ENCODE measurements at regions not wholly inside any gene's neighbourhood (a gene's known extent, or its start where the extent isn't known, plus 50 kb on each side); places are given as distances from the start of the nearest gene placed in this dataset.

GRCh38 chr11:91041626-91042025, 818.8 kb upstream of the CHORDC1 start:
- Histone ChIP-seq H3K4me3 (ENCODE audit: low read length) (no peak overlapping the region), H3K4me1 (ENCODE audit: low read length) (no peaks in the 10 kb centered on the region), H4K20me1 (ENCODE audit: insufficient read depth, low read length) (no peaks in the 10 kb centered on the region), H3K79me2 (ENCODE audit: low read length) (no peaks in the 10 kb centered on the region), H3K9me3 (ENCODE audit: insufficient read depth, low read length) (no peaks in the 10 kb centered on the region), H3K27ac (ENCODE audit: low read length) (no peak overlapping the region), H3K36me3 (replicated peaks; ENCODE audit: low read depth, low read length) (no peaks in the 10 kb centered on the region), H2AFZ (ENCODE audit: low read depth, low read length) (no peak overlapping the region), H3K27me3 (ENCODE audit: low read depth, low read length) (no peaks in the 10 kb centered on the region), H3K4me2 (ENCODE audit: low read length) (no peak overlapping the region), H3K9ac (ENCODE audit: low read length) (no peak overlapping the region)
- TF ChIP-seq EZH2phosphoT487 (IDR thresholded peaks at IDR 0.05; ENCODE audit: low read depth), result no peak
- peak; percentile 64 for TF ChIP-seq CTCF (IDR thresholded peaks at IDR 0.05; ENCODE audit: low read depth, low read length)

GRCh38 chr11:91023731-91024130, 800.9 kb upstream of the CHORDC1 start:
- no peak overlapping the region for H3K4me3 ChIP-seq (ENCODE audit: low read length)
- no peak overlapping the region; the same call in 1 of the 2 replicates for H2AFZ ChIP-seq (ENCODE audit: low read depth, low read length)
- H3K4me2 ChIP-seq (ENCODE audit: low read length), result no peak overlapping the region
- no peaks in the 10 kb centered on the region for H3K27me3 ChIP-seq (ENCODE audit: low read depth, low read length)
- H3K9me3 ChIP-seq (ENCODE audit: insufficient read depth, low read length), result no peaks in the 10 kb centered on the region
- no peak overlapping the region for H3K9ac ChIP-seq (ENCODE audit: low read length)
- no peaks in the 10 kb centered on the region for H3K36me3 ChIP-seq (replicated peaks; ENCODE audit: low read depth, low read length)
- H4K20me1 ChIP-seq (ENCODE audit: insufficient read depth, low read length), result no peaks in the 10 kb centered on the region
- H3K27ac ChIP-seq (ENCODE audit: low read length), result no peak overlapping the region
- TF ChIP-seq EZH2phosphoT487 (IDR thresholded peaks at IDR 0.05; ENCODE audit: low read depth) (no peak), CTCF (IDR thresholded peaks at IDR 0.05; ENCODE audit: low read depth, low read length) (no peak)
- H3K4me1 ChIP-seq (ENCODE audit: low read length), result no peaks in the 10 kb centered on the region
- no peaks in the 10 kb centered on the region for H3K79me2 ChIP-seq (ENCODE audit: low read length)

- Histone ChIP-seq H3K4me3 (ENCODE audit: low read length) (no peak overlapping the region), H3K27ac (ENCODE audit: low read length) (no peak overlapping the region), H4K20me1 (ENCODE audit: insufficient read depth, low read length) (no peaks in the 10 kb centered on the region), H3K9me3 (ENCODE audit: insufficient read depth, low read length) (no peaks in the 10 kb centered on the region), H3K9ac (ENCODE audit: low read length) (no peak overlapping the region), H3K27me3 (ENCODE audit: low read depth, low read length) (no peaks in the 10 kb centered on the region), H3K4me2 (ENCODE audit: low read length) (no peak overlapping the region), H3K36me3 (replicated peaks; ENCODE audit: low read depth, low read length) (no peaks in the 10 kb centered on the region), H3K4me1 (ENCODE audit: low read length) (no peaks in the 10 kb centered on the region), H3K79me2 (ENCODE audit: low read length) (no peaks in the 10 kb centered on the region), H2AFZ (ENCODE audit: low read depth, low read length) (no peak overlapping the region)
- TF ChIP-seq EZH2phosphoT487 (IDR thresholded peaks at IDR 0.05; ENCODE audit: low read depth) (no peak), CTCF (IDR thresholded peaks at IDR 0.05; ENCODE audit: low read depth, low read length) (no peak)
Measured at GRCh38 chr11:91011503-91011902, 788.7 kb upstream of the CHORDC1 start.

GRCh38 chr11:91005458-91005857, 782.6 kb upstream of the CHORDC1 start:
- no peak overlapping the region for H3K27ac ChIP-seq (ENCODE audit: low read length)
- H2AFZ ChIP-seq (ENCODE audit: low read depth, low read length), result no peak overlapping the region
- no peak overlapping the region for H3K4me3 ChIP-seq (ENCODE audit: low read length)
- H3K9ac ChIP-seq (ENCODE audit: low read length), result no peak overlapping the region
- no peak overlapping the region for H3K4me2 ChIP-seq (ENCODE audit: low read length)
- no peaks in the 10 kb centered on the region for H4K20me1 ChIP-seq (ENCODE audit: insufficient read depth, low read length)
- no peak for TF ChIP-seq EZH2phosphoT487 (IDR thresholded peaks at IDR 0.05; ENCODE audit: low read depth)
- TF ChIP-seq CTCF (IDR thresholded peaks at IDR 0.05; ENCODE audit: low read depth, low read length), result no peak
- no peaks in the 10 kb centered on the region for H3K9me3 ChIP-seq (ENCODE audit: insufficient read depth, low read length)
- no peaks in the 10 kb centered on the region for H3K79me2 ChIP-seq (ENCODE audit: low read length)
- H3K4me1 ChIP-seq (ENCODE audit: low read length), result no peaks in the 10 kb centered on the region
- no peaks in the 10 kb centered on the region for H3K36me3 ChIP-seq (replicated peaks; ENCODE audit: low read depth, low read length)
- H3K27me3 ChIP-seq (ENCODE audit: low read depth, low read length), result no peaks in the 10 kb centered on the region
